ENCODE measurements at regions not wholly inside any gene's neighbourhood (a gene's known extent, or its start where the extent isn't known, plus 50 kb on each side); places are given as distances from the start of the nearest gene placed in this dataset.

- H3K4me3 ChIP-seq (ENCODE audit: low read depth in 1 of 3, low read length in 3 of 3) = no peak overlapping the region
- no peaks in the 10 kb centered on the region for H3K36me3 ChIP-seq (ENCODE audit: control insufficient read depth in 4 of 4, insufficient read depth in 3 of 4, low read depth in 1 of 4, low read length in 3 of 4)
- WGBS = 24% methylated on average over 2 of the region's 2 CpGs
Measured at GRCh38 chr2:8370258-8370802, 311.5 kb upstream of the ID2 start.

More at GRCh38 chr2:8370258-8370802, 311.5 kb upstream of the ID2 start:
- H3K9ac ChIP-seq (ENCODE audit: low read depth in 1 of 2, low read length in 2 of 2) = no peak overlapping the region
- TF ChIP-seq HNF4A (conservative IDR thresholded peaks at IDR 0.05) = no peak
- TF ChIP-seq RAD21 (IDR thresholded peaks at IDR 0.05) = no peak
- no peak for TF ChIP-seq RXRA (IDR thresholded peaks at IDR 0.05)
- TF ChIP-seq JUND (IDR thresholded peaks at IDR 0.05) = no peak
- TF ChIP-seq ZBTB33 (IDR thresholded peaks at IDR 0.05) = no peak
- TF ChIP-seq GABPA (IDR thresholded peaks at IDR 0.05 in 1 of 2, conservative IDR thresholded peaks at IDR 0.05 in 1 of 2) = no peak
- TF ChIP-seq, protein P1, sequence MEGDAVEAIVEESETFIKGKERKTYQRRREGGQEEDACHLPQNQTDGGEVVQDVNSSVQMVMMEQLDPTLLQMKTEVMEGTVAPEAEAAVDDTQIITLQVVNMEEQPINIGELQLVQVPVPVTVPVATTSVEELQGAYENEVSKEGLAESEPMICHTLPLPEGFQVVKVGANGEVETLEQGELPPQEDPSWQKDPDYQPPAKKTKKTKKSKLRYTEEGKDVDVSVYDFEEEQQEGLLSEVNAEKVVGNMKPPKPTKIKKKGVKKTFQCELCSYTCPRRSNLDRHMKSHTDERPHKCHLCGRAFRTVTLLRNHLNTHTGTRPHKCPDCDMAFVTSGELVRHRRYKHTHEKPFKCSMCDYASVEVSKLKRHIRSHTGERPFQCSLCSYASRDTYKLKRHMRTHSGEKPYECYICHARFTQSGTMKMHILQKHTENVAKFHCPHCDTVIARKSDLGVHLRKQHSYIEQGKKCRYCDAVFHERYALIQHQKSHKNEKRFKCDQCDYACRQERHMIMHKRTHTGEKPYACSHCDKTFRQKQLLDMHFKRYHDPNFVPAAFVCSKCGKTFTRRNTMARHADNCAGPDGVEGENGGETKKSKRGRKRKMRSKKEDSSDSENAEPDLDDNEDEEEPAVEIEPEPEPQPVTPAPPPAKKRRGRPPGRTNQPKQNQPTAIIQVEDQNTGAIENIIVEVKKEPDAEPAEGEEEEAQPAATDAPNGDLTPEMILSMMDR (IDR thresholded peaks at IDR 0.05; ENCODE audit: low read depth, low read length, missing input control) = no peak
- TF ChIP-seq EGR1 (IDR thresholded peaks at IDR 0.05; ENCODE audit: low read depth in 2 of 2) = no peak
- no peak for TF ChIP-seq HNF4G (IDR thresholded peaks at IDR 0.05)
- no peak for TF ChIP-seq ATF3 (IDR thresholded peaks at IDR 0.05)
- TF ChIP-seq MAX (IDR thresholded peaks at IDR 0.05) = no peak
- TF ChIP-seq REST (IDR thresholded peaks at IDR 0.05) = no peak
- no peak for TF ChIP-seq YY1 (IDR thresholded peaks at IDR 0.05)
- no peak for TF ChIP-seq NR2F2 (IDR thresholded peaks at IDR 0.05)
- no peak for TF ChIP-seq TAF1 (conservative IDR thresholded peaks at IDR 0.05)
- no peak for TF ChIP-seq FOXA2 (IDR thresholded peaks at IDR 0.05)
- no peak for TF ChIP-seq SP1 (IDR thresholded peaks at IDR 0.05)
- DNase-seq (ENCODE audit: low spot score) = no peak
- no peak overlapping the region for H3K27ac ChIP-seq (ENCODE audit: low read depth in 1 of 2, low read length in 2 of 2)
- peaks cover 0 to 13% (median 6%) of the 10 kb centered on the region in 4 donors for H3K4me1 ChIP-seq (ENCODE audit: control insufficient read depth in 4 of 4, insufficient read depth in 4 of 4, low read length in 3 of 4)
- peaks cover 0 to 3% (median 0%) of the 10 kb centered on the region in 4 donors for H3K9me3 ChIP-seq (ENCODE audit: control insufficient read depth in 4 of 4, low read length in 3 of 4)
- H3K27me3 ChIP-seq (ENCODE audit: control insufficient read depth in 4 of 4, insufficient read depth in 4 of 4, low read length in 3 of 4) = no peaks in the 10 kb centered on the region
